ENCODE measurements at regions not wholly inside any gene's neighbourhood (a gene's known extent, or its start where the extent isn't known, plus 50 kb on each side); places are given as distances from the start of the nearest gene placed in this dataset.
"Not testable (repeated sequence)": the region's sequence is repeated elsewhere in the genome, so short reads cannot be mapped to it uniquely, and the experiment has no call there.

GRCh38 chr16:6749698-6750097, 582.9 kb upstream of the RBFOX1 start:
- TF ChIP-seq POLR2A (IDR thresholded peaks at IDR 0.05; ENCODE audit: low read depth, low read length) (no peak), TAF1 (IDR thresholded peaks at IDR 0.05; ENCODE audit: borderline replicate concordance, low read depth, low read length) (no peak), POLR2AphosphoS5 (IDR thresholded peaks at IDR 0.05; ENCODE audit: low read depth, low read length) (no peak)
- no peak for DNase-seq (ENCODE audit: insufficient read length)
- no peak for FAIRE-seq

GRCh38 chr16:6736302-6736701, 596.3 kb upstream of the RBFOX1 start:
- DNase-seq (ENCODE audit: insufficient read length); FAIRE-seq: not testable (repeated sequence)

- FAIRE-seq (no peak), DNase-seq (ENCODE audit: insufficient read length) (no peak)
- no peak for TF ChIP-seq POLR2AphosphoS5 (IDR thresholded peaks at IDR 0.05; ENCODE audit: low read depth, low read length)
- TF ChIP-seq POLR2A (IDR thresholded peaks at IDR 0.05; ENCODE audit: low read depth, low read length): no peak
- TF ChIP-seq TAF1 (IDR thresholded peaks at IDR 0.05; ENCODE audit: borderline replicate concordance, low read depth, low read length): no peak
These were observed 597.0 kb upstream of the RBFOX1 start for GRCh38 chr16:6735631-6736030.

- DNase-seq (ENCODE audit: insufficient read length) (no peak), FAIRE-seq (no peak)
- TF ChIP-seq POLR2AphosphoS5 (IDR thresholded peaks at IDR 0.05; ENCODE audit: low read depth, low read length) (no peak), POLR2A (IDR thresholded peaks at IDR 0.05; ENCODE audit: low read depth, low read length) (no peak), TAF1 (IDR thresholded peaks at IDR 0.05; ENCODE audit: borderline replicate concordance, low read depth, low read length) (no peak)
These were observed 600.5 kb upstream of the RBFOX1 start for GRCh38 chr16:6732166-6732565.

- DNase-seq (ENCODE audit: insufficient read length) (no peak), FAIRE-seq (no peak)
- no peak for TF ChIP-seq POLR2AphosphoS5 (IDR thresholded peaks at IDR 0.05; ENCODE audit: low read depth, low read length)
- TF ChIP-seq POLR2A (IDR thresholded peaks at IDR 0.05; ENCODE audit: low read depth, low read length): no peak
- no peak for TF ChIP-seq TAF1 (IDR thresholded peaks at IDR 0.05; ENCODE audit: borderline replicate concordance, low read depth, low read length)
These were observed 604.3 kb upstream of the RBFOX1 start for GRCh38 chr16:6728381-6728780.

- no peak for TF ChIP-seq TAF1 (IDR thresholded peaks at IDR 0.05; ENCODE audit: borderline replicate concordance, low read depth, low read length)
- no peak for TF ChIP-seq POLR2A (IDR thresholded peaks at IDR 0.05; ENCODE audit: low read depth, low read length)
- TF ChIP-seq POLR2AphosphoS5 (IDR thresholded peaks at IDR 0.05; ENCODE audit: low read depth, low read length): no peak
- DNase-seq (ENCODE audit: insufficient read length) (no peak), FAIRE-seq (no peak)
These were observed 606.0 kb upstream of the RBFOX1 start for GRCh38 chr16:6726621-6727020.

GRCh38 chr16:6725634-6726331, 606.9 kb upstream of the RBFOX1 start:
- no peak for DNase-seq (ENCODE audit: insufficient read length)
- FAIRE-seq: no peak
- TF ChIP-seq TAF1 (IDR thresholded peaks at IDR 0.05; ENCODE audit: borderline replicate concordance, low read depth, low read length) (no peak), POLR2A (IDR thresholded peaks at IDR 0.05; ENCODE audit: low read depth, low read length) (no peak), POLR2AphosphoS5 (IDR thresholded peaks at IDR 0.05; ENCODE audit: low read depth, low read length) (no peak)

- FAIRE-seq; DNase-seq (ENCODE audit: insufficient read length): not testable (repeated sequence)
These were observed 607.4 kb upstream of the RBFOX1 start for GRCh38 chr16:6725206-6725605.

GRCh38 chr16:6722786-6723185, 609.9 kb upstream of the RBFOX1 start:
- DNase-seq (ENCODE audit: insufficient read length) (no peak), FAIRE-seq (no peak)
- TF ChIP-seq POLR2A (IDR thresholded peaks at IDR 0.05; ENCODE audit: low read depth, low read length) (no peak), POLR2AphosphoS5 (IDR thresholded peaks at IDR 0.05; ENCODE audit: low read depth, low read length) (no peak), TAF1 (IDR thresholded peaks at IDR 0.05; ENCODE audit: borderline replicate concordance, low read depth, low read length) (no peak)

- TF ChIP-seq TAF1 (IDR thresholded peaks at IDR 0.05; ENCODE audit: borderline replicate concordance, low read depth, low read length): no peak
- TF ChIP-seq POLR2A (IDR thresholded peaks at IDR 0.05; ENCODE audit: low read depth, low read length): no peak
- no peak for TF ChIP-seq POLR2AphosphoS5 (IDR thresholded peaks at IDR 0.05; ENCODE audit: low read depth, low read length)
- FAIRE-seq: no peak
- DNase-seq (ENCODE audit: insufficient read length): no peak
These were observed 618.1 kb upstream of the RBFOX1 start for GRCh38 chr16:6714510-6714909.

- DNase-seq (ENCODE audit: insufficient read length) (no peak), FAIRE-seq (no peak)
- TF ChIP-seq POLR2AphosphoS5 (IDR thresholded peaks at IDR 0.05; ENCODE audit: low read depth, low read length) (no peak), TAF1 (IDR thresholded peaks at IDR 0.05; ENCODE audit: borderline replicate concordance, low read depth, low read length) (no peak), POLR2A (IDR thresholded peaks at IDR 0.05; ENCODE audit: low read depth, low read length) (no peak)
These were observed 622.9 kb upstream of the RBFOX1 start for GRCh38 chr16:6709736-6710135.

GRCh38 chr16:6708576-6709215, 623.9 kb upstream of the RBFOX1 start:
- TF ChIP-seq POLR2AphosphoS5 (IDR thresholded peaks at IDR 0.05; ENCODE audit: low read depth, low read length): no peak
- TF ChIP-seq TAF1 (IDR thresholded peaks at IDR 0.05; ENCODE audit: borderline replicate concordance, low read depth, low read length): no peak
- TF ChIP-seq POLR2A (IDR thresholded peaks at IDR 0.05; ENCODE audit: low read depth, low read length): no peak
- FAIRE-seq (no peak), DNase-seq (ENCODE audit: insufficient read length) (no peak)

Measured in GM12892 (cell line).